ENCODE measurements at regions not wholly inside any gene's neighbourhood (a gene's known extent, or its start where the extent isn't known, plus 50 kb on each side); places are given as distances from the start of the nearest gene placed in this dataset.
A peak's percentile ranks its signal among the peaks of the same experiment; 100 is the strongest.

- peaks cover 1% of the 10 kb centered on the region; the same call in 1 of the 2 replicates for H3K4me1 ChIP-seq (ENCODE audit: control insufficient read depth, insufficient read depth, low read length)
- no TSS peak for BruUV-seq (replicated peaks)
- ATAC-seq (ENCODE audit: low read depth) (peak; percentile 98), DNase-seq (peak; percentile 83)
- no peaks in the 10 kb centered on the region for H3K9me3 ChIP-seq (ENCODE audit: control insufficient read depth, insufficient read depth, low read length)
- no peak overlapping the region for H3K9ac ChIP-seq (ENCODE audit: low read depth, low read length)
- no peak overlapping the region for H3K56ac ChIP-seq (ENCODE audit: extremely low read depth, insufficient read depth, low read length)
- H2AK5ac ChIP-seq (ENCODE audit: low read depth, low read length): no peak overlapping the region
- CTCF ChIA-PET: interaction anchor here (0.6 to 2.1 kb wide), 28 partner anchors 9 to 523 kb away, joined by 3 to 17 read pairs (median 3); partner anchors contain the start of gene ARHGAP21
- no peak overlapping the region for H2BK120ac ChIP-seq (ENCODE audit: low read depth, low read length)
- no peak overlapping the region for H2BK15ac ChIP-seq (ENCODE audit: low read depth, low read length)
- no peaks in the 10 kb centered on the region for H3K79me1 ChIP-seq (ENCODE audit: low read depth in 1 of 2, low read length in 2 of 2)
- peak overlapping the region; percentile 28 for H2BK5ac ChIP-seq (ENCODE audit: low read depth, low read length, poor library complexity, severe bottlenecking)
- peak overlapping the region; percentile 75 for H2AFZ ChIP-seq (replicated peaks; ENCODE audit: low read length, poor library complexity)
- H3K27ac ChIP-seq (ENCODE audit: insufficient read depth, low read length): no peak overlapping the region
- no peaks in the 10 kb centered on the region for H3K9me1 ChIP-seq (ENCODE audit: insufficient read depth, low read length)
- no peak overlapping the region for H4K91ac ChIP-seq (ENCODE audit: insufficient read depth, low read depth, low read length)
- H4K8ac ChIP-seq (ENCODE audit: low read depth in 2 of 2, low read length in 2 of 2): peak overlapping the region in 1 of 2 experiments; percentile 10; a peak in 1 of 4 replicates
- H3K23ac ChIP-seq (ENCODE audit: low read depth, low read length): no peak overlapping the region
- dilution Hi-C loops (cut with HindIII; ENCODE audit: low sequenced_read_pairs, unreplicated experiment) (no loop called here), intact Hi-C loops (cut with micrococcal nuclease) (loop anchor here (1.0 to 2.0 kb wide), 5 partner anchors 64 to 464 kb away; no protein-coding TSS in a partner anchor), in situ Hi-C loops (cut with MboI; ENCODE audit: low sequenced_read_pairs) (no loop called here)
- peak overlapping the region; percentile 75 for H3K4me2 ChIP-seq (ENCODE audit: low read depth, low read length)
- no peaks in the 10 kb centered on the region; the same call in 1 of the 2 replicates for H3K27me3 ChIP-seq (ENCODE audit: control insufficient read depth, insufficient read depth, low read length)
- H3K14ac ChIP-seq (replicated peaks; ENCODE audit: low read depth, low read length): no peak overlapping the region
- H3K4ac ChIP-seq (ENCODE audit: low read depth, low read length): no peak overlapping the region
- no peaks in the 10 kb centered on the region for H4K20me1 ChIP-seq (ENCODE audit: insufficient read depth, low read length)
- H2BK20ac ChIP-seq (ENCODE audit: low read depth, low read length): no peak overlapping the region; the same call in 1 of the 2 replicates
- no peaks in the 10 kb centered on the region for H3K36me3 ChIP-seq (ENCODE audit: control insufficient read depth, insufficient read depth, low read length)
- WGBS, 2 experiments (ENCODE audit: extremely low coverage in 2 of 2, insufficient read length in 1 of 2): no CpG with 5 or more reads among the region's 9 CpGs
- no peak overlapping the region for H3K18ac ChIP-seq (ENCODE audit: low read depth, low read length)
- H4K5ac ChIP-seq (ENCODE audit: low read depth, low read length): no peak overlapping the region
- H3K4me3 ChIP-seq (ENCODE audit: insufficient read depth, low read depth, low read length): no peak overlapping the region
- H2AK9ac ChIP-seq (replicated peaks; ENCODE audit: low read depth, low read length, poor library complexity): no peak overlapping the region
- POLR2A ChIA-PET (ENCODE audit: unreplicated experiment): interaction anchor here (0.5 kb wide), 1 partner anchor 331 kb away, joined by 4 read pairs; no protein-coding TSS in a partner anchor
- TF ChIP-seq NFE2L2 (IDR thresholded peaks at IDR 0.05; ENCODE audit: low read depth, low read length): no peak
- no peak for TF ChIP-seq CHD1 (IDR thresholded peaks at IDR 0.05; ENCODE audit: low read depth, low read length)
- peak; percentile 92 for TF ChIP-seq RAD21 (IDR thresholded peaks at IDR 0.05; ENCODE audit: low read length)
- TF ChIP-seq RCOR1 (IDR thresholded peaks at IDR 0.05; ENCODE audit: insufficient replicate concordance, low read length): no peak
- no peak for TF ChIP-seq USF2 (IDR thresholded peaks at IDR 0.05; ENCODE audit: low read depth, low read length)
- TF ChIP-seq SMC3 (IDR thresholded peaks at IDR 0.05; ENCODE audit: low read depth, low read length): peak; percentile 91
- TF ChIP-seq, protein P1, sequence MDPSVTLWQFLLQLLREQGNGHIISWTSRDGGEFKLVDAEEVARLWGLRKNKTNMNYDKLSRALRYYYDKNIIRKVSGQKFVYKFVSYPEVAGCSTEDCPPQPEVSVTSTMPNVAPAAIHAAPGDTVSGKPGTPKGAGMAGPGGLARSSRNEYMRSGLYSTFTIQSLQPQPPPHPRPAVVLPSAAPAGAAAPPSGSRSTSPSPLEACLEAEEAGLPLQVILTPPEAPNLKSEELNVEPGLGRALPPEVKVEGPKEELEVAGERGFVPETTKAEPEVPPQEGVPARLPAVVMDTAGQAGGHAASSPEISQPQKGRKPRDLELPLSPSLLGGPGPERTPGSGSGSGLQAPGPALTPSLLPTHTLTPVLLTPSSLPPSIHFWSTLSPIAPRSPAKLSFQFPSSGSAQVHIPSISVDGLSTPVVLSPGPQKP (IDR thresholded peaks at IDR 0.05; ENCODE audit: borderline replicate concordance, low read depth, low read length): no peak
- no peak for TF ChIP-seq MAFK (IDR thresholded peaks at IDR 0.05; ENCODE audit: low read depth, low read length)
- TF ChIP-seq CTCF (conservative IDR thresholded peaks at IDR 0.05; ENCODE audit: low read depth, low read length): peak; percentile 94
- no peak for TF ChIP-seq RFX5 (IDR thresholded peaks at IDR 0.05; ENCODE audit: low read depth, low read length)
- no peak for TF ChIP-seq MXI1 (IDR thresholded peaks at IDR 0.05; ENCODE audit: borderline replicate concordance, low read depth, low read length)
These were observed 64.6 kb downstream of the THNSL1 start for GRCh38 chr10:25080880-25081581.

Data from IMR-90 (cell line).